GM13977 (cell line): ENCODE measurements at regions not wholly inside any gene's neighbourhood (a gene's known extent, or its start where the extent isn't known, plus 50 kb on each side); places are given as distances from the start of the nearest gene placed in this dataset.

Source experiments
- DNase-seq: peaks from one replicate; pipeline ENCODE4 v3.0.0; 2012; ENCODE audit warnings: low spot score
- in situ Hi-C: fragments of 300-500 bp; cut with MboI; formaldehyde crosslinking; loops from one replicate; pipeline ENCODE4 v1.12.0; 2022; ENCODE audit warnings: low sequenced_read_pairs, low pct_unique_long_range_greater_than_20kb, mixed read lengths, inconsistent platforms; ENCODE audit not compliant: unreplicated experiment
- TF ChIP-seq, protein P1 (sequence below): IDR thresholded peaks from 2 replicates; pipeline ENCODE4 v1.5.1; 2012; ENCODE audit warnings: mild to moderate bottlenecking, control low read depth; ENCODE audit not compliant: insufficient read depth; ENCODE audit errors: extremely low read depth, missing control alignments

GRCh38 chr6:167526465-167527368 is 201.8 kb downstream of the TTLL2 start:
- TF ChIP-seq, protein P1, sequence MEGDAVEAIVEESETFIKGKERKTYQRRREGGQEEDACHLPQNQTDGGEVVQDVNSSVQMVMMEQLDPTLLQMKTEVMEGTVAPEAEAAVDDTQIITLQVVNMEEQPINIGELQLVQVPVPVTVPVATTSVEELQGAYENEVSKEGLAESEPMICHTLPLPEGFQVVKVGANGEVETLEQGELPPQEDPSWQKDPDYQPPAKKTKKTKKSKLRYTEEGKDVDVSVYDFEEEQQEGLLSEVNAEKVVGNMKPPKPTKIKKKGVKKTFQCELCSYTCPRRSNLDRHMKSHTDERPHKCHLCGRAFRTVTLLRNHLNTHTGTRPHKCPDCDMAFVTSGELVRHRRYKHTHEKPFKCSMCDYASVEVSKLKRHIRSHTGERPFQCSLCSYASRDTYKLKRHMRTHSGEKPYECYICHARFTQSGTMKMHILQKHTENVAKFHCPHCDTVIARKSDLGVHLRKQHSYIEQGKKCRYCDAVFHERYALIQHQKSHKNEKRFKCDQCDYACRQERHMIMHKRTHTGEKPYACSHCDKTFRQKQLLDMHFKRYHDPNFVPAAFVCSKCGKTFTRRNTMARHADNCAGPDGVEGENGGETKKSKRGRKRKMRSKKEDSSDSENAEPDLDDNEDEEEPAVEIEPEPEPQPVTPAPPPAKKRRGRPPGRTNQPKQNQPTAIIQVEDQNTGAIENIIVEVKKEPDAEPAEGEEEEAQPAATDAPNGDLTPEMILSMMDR: no peak
- no peak for DNase-seq
- in situ Hi-C loops: no loop called here

DNA sequence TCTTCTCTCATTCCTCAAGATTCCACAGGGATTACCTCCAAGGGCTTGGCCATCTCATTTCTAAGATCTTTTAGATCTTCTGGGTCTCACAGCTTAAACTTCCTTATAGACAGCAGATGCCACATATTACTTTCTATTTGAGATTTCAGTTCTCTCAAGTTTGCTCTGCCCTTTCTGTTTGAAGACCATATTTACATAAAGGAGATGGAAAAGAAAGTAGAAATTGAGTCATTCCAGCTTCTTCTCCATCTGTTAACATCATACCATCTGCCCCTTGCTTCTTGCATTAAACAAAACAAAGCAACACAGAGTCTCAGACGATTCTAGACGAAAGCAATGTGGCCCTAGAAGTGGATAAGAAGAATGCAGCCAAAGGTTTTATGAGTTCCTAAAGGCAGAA is 203.4 kb downstream of the TTLL2 start:
- in situ Hi-C loops: no loop called here
- TF ChIP-seq, protein P1: no peak
- no peak for DNase-seq

DNA sequence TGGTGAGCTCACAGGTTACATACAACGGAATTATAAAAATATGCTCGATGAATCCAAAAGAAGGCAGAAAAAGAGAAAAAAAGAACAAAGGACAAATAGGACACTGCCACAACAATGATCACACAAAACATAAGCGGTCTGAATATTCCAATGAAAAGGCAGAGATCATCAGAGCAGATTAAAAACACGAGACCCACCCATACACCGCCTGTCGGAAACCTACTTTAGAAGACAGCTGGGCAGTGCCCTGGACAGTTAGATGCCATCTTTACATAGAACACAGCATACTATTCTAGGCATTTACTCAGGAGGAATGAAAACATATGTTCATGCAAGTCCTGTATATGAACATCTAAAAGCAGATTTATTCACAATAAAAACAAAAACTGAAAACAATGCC is 204.1 kb downstream of the TTLL2 start:
- DNase-seq: no peak
- in situ Hi-C loops: no loop called here
- TF ChIP-seq, protein P1: no peak

DNA sequence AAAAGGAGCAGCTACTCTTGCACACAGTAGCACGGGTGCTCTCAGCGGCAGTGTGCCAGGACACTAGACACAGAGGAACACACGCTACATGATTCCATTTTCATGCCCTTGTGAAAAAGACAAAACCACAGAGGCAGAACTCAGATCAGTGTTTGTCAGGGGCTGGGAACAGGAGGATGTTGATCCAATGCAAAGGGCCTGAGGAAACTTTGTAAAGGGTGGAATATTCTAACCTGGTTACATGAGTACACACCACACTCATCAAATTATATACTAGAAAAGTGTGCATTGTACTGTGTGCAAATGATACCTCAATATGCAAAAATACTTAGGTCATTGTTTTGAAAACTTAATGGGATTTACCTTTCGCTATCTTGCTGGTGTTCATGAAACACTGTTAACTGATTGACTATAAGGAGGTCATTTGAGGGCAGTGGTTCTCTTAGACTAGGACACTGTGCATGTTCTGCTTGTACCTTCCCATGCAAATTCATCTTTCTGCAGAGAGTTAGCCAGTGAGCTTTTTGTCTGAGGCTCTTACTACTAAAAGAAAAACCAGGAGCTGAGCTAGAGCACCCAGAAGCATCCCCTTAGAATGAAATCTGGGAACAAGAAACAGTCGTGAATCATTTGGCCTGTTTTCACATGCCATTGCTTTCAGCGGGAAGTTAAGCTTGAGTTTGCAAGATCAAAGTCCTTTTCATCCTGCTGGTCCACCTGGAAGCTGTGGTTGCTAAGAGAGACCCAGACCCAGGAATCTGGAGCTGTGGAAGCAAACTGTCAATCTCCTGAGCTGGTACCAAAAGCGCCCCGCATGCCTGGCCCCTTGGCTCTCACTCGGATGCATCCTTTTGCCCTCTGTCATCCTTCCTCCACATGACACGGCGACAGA is 204.8 kb downstream of the TTLL2 start:
- no peak for DNase-seq
- TF ChIP-seq, protein P1: no peak
- in situ Hi-C loops: no loop called here

GRCh38 chr6:167530951-167531350 is 206.1 kb downstream of the TTLL2 start:
- no peak for DNase-seq
- in situ Hi-C loops: no loop called here
- TF ChIP-seq, protein P1: no peak

DNA sequence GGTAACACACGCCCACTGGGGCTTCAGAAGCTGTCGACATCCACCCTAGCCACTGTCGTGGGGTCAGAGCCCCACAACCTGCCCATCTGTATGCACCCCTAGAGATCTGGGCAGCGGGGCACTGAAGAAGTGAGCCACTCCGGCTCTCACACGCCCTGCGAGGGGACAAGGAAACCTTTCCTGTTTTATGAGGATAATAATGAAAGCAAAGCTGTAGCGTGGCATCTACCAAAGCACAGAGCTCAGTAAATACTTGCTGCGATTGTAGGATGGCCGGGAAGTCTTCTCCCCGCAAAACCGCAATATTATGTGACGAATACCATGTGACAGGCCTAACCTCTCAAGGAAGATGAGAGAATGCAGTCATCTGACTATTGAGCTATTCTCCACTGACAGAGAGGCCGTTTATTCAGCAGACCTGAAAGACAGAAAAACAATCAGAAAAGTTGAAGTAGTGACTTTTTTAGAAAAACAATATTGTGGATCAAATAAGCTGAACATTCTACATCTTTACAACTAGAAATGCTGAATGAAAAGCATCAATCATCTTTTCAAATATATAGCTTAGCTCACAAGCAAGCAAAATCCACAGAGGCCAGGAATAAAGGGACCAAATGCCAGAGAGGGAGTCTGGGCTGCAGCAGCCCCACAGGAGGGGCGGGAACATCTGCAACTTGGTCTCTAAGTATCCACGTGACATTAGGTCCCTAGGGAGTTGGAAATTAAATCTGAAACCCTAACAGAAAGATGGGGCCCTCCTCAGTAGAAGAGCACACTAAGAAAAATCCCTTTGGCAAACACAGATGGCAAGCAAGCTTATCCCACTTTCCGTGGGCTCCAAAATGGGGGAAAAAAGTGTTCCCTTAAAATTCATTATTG is 207.8 kb downstream of the TTLL2 start:
- TF ChIP-seq, protein P1: no peak
- in situ Hi-C loops: no loop called here
- DNase-seq: no peak
